ENCODE measurements at regions not wholly inside any gene's neighbourhood (a gene's known extent, or its start where the extent isn't known, plus 50 kb on each side); places are given as distances from the start of the nearest gene placed in this dataset.

GRCh38 chr2:107290041-107290440 is 404.1 kb upstream of the ST6GAL2 start:
- no peaks in the 10 kb centered on the region for H3K27me3 ChIP-seq (ENCODE audit: control insufficient read depth, insufficient read depth, low read length)
- H3K27ac ChIP-seq (ENCODE audit: low read depth, low read length), result no peak overlapping the region
- no CpG with 5 or more reads among the region's 3 CpGs for WGBS (ENCODE audit: insufficient coverage)
- H3K36me3 ChIP-seq (ENCODE audit: control insufficient read depth, insufficient read depth, low read length), result no peaks in the 10 kb centered on the region
- H3K4me3 ChIP-seq (ENCODE audit: low read depth, low read length), result no peak overlapping the region
- no peaks in the 10 kb centered on the region for H3K4me1 ChIP-seq (ENCODE audit: control insufficient read depth, insufficient read depth, low read length)
- no peaks in the 10 kb centered on the region for H3K9me3 ChIP-seq (ENCODE audit: control insufficient read depth, insufficient read depth, low read length)
- no peak for DNase-seq (ENCODE audit: low read depth in 4 of 6, low spot score in 6 of 6)

GRCh38 chr2:107303964-107304363 is 418.0 kb upstream of the ST6GAL2 start:
- no peaks in the 10 kb centered on the region for H3K36me3 ChIP-seq (ENCODE audit: control insufficient read depth, insufficient read depth, low read length)
- H3K9me3 ChIP-seq (ENCODE audit: control insufficient read depth, insufficient read depth, low read length), result no peaks in the 10 kb centered on the region
- no peaks in the 10 kb centered on the region for H3K27me3 ChIP-seq (ENCODE audit: control insufficient read depth, insufficient read depth, low read length)
- WGBS (ENCODE audit: insufficient coverage), result no CpG with 5 or more reads among the region's 2 CpGs
- no peak overlapping the region for H3K27ac ChIP-seq (ENCODE audit: low read depth, low read length)
- H3K4me1 ChIP-seq (ENCODE audit: control insufficient read depth, insufficient read depth, low read length), result no peaks in the 10 kb centered on the region
- no peak for DNase-seq (ENCODE audit: low read depth in 4 of 6, low spot score in 6 of 6)
- H3K4me3 ChIP-seq (ENCODE audit: low read depth, low read length), result no peak overlapping the region

- Histone ChIP-seq H3K9me3 (ENCODE audit: control insufficient read depth, insufficient read depth, low read length) (no peaks in the 10 kb centered on the region), H3K27me3 (ENCODE audit: control insufficient read depth, insufficient read depth, low read length) (no peaks in the 10 kb centered on the region), H3K27ac (ENCODE audit: low read depth, low read length) (no peak overlapping the region), H3K4me3 (ENCODE audit: low read depth, low read length) (no peak overlapping the region), H3K36me3 (ENCODE audit: control insufficient read depth, insufficient read depth, low read length) (no peaks in the 10 kb centered on the region), H3K4me1 (ENCODE audit: control insufficient read depth, insufficient read depth, low read length) (no peaks in the 10 kb centered on the region)
- WGBS (ENCODE audit: insufficient coverage), result 31% methylated on average over 3 of the region's 4 CpGs
- DNase-seq (ENCODE audit: low read depth in 4 of 6, low spot score in 6 of 6), result no peak
Measured at GRCh38 chr2:107305966-107306365, 420.0 kb upstream of the ST6GAL2 start.

GRCh38 chr2:107306881-107307280 is 420.9 kb upstream of the ST6GAL2 start:
- Histone ChIP-seq H3K4me1 (ENCODE audit: control insufficient read depth, insufficient read depth, low read length) (no peaks in the 10 kb centered on the region), H3K27me3 (ENCODE audit: control insufficient read depth, insufficient read depth, low read length) (no peaks in the 10 kb centered on the region), H3K9me3 (ENCODE audit: control insufficient read depth, insufficient read depth, low read length) (no peaks in the 10 kb centered on the region), H3K36me3 (ENCODE audit: control insufficient read depth, insufficient read depth, low read length) (no peaks in the 10 kb centered on the region), H3K4me3 (ENCODE audit: low read depth, low read length) (no peak overlapping the region), H3K27ac (ENCODE audit: low read depth, low read length) (no peak overlapping the region)
- WGBS (ENCODE audit: insufficient coverage), result no CpG with 5 or more reads among the region's 2 CpGs
- DNase-seq (ENCODE audit: low read depth in 4 of 6, low spot score in 6 of 6), result no peak

- peak in 1 of 6 donors; percentile 45 for DNase-seq (ENCODE audit: low read depth in 4 of 6, low spot score in 6 of 6)
- H3K27ac ChIP-seq (ENCODE audit: low read depth, low read length), result no peak overlapping the region
- WGBS (ENCODE audit: insufficient coverage), result no CpG with 5 or more reads among the region's 1 CpG
Measured at GRCh38 chr2:107308835-107309234, 422.9 kb upstream of the ST6GAL2 start.

GRCh38 chr2:107312240-107312639 is 426.3 kb upstream of the ST6GAL2 start:
- H3K4me1 ChIP-seq (ENCODE audit: control insufficient read depth, insufficient read depth, low read length), result no peaks in the 10 kb centered on the region

More at GRCh38 chr2:107308835-107309234, 422.9 kb upstream of the ST6GAL2 start:
- H3K36me3 ChIP-seq (ENCODE audit: control insufficient read depth, insufficient read depth, low read length), result no peaks in the 10 kb centered on the region
- no peaks in the 10 kb centered on the region for H3K9me3 ChIP-seq (ENCODE audit: control insufficient read depth, insufficient read depth, low read length)
- H3K4me3 ChIP-seq (ENCODE audit: low read depth, low read length), result no peak overlapping the region
- no peaks in the 10 kb centered on the region for H3K27me3 ChIP-seq (ENCODE audit: control insufficient read depth, insufficient read depth, low read length)
- no peaks in the 10 kb centered on the region for H3K4me1 ChIP-seq (ENCODE audit: control insufficient read depth, insufficient read depth, low read length)

GRCh38 chr2:107313316-107313715 is 427.3 kb upstream of the ST6GAL2 start:
- no peak overlapping the region for H3K27ac ChIP-seq (ENCODE audit: low read depth, low read length)
- H3K4me3 ChIP-seq (ENCODE audit: low read depth, low read length), result no peak overlapping the region
- no CpG with 5 or more reads among the region's 1 CpG for WGBS (ENCODE audit: insufficient coverage)
- H3K36me3 ChIP-seq (ENCODE audit: control insufficient read depth, insufficient read depth, low read length), result no peaks in the 10 kb centered on the region
- H3K9me3 ChIP-seq (ENCODE audit: control insufficient read depth, insufficient read depth, low read length), result no peaks in the 10 kb centered on the region
- no peaks in the 10 kb centered on the region for H3K4me1 ChIP-seq (ENCODE audit: control insufficient read depth, insufficient read depth, low read length)
- no peaks in the 10 kb centered on the region for H3K27me3 ChIP-seq (ENCODE audit: control insufficient read depth, insufficient read depth, low read length)
- no peak for DNase-seq (ENCODE audit: low read depth in 4 of 6, low spot score in 6 of 6)

More at GRCh38 chr2:107312240-107312639, 426.3 kb upstream of the ST6GAL2 start:
- H3K4me3 ChIP-seq (ENCODE audit: low read depth, low read length), result no peak overlapping the region
- no peak overlapping the region for H3K27ac ChIP-seq (ENCODE audit: low read depth, low read length)
- H3K9me3 ChIP-seq (ENCODE audit: control insufficient read depth, insufficient read depth, low read length), result no peaks in the 10 kb centered on the region
- no peaks in the 10 kb centered on the region for H3K36me3 ChIP-seq (ENCODE audit: control insufficient read depth, insufficient read depth, low read length)
- DNase-seq (ENCODE audit: low read depth in 4 of 6, low spot score in 6 of 6), result no peak
- no peaks in the 10 kb centered on the region for H3K27me3 ChIP-seq (ENCODE audit: control insufficient read depth, insufficient read depth, low read length)
- no CpG with 5 or more reads among the region's 4 CpGs for WGBS (ENCODE audit: insufficient coverage)

GRCh38 chr2:107320881-107321280 is 434.9 kb upstream of the ST6GAL2 start:
- no peak overlapping the region for H3K27ac ChIP-seq (ENCODE audit: low read depth, low read length)
- no peaks in the 10 kb centered on the region for H3K36me3 ChIP-seq (ENCODE audit: control insufficient read depth, insufficient read depth, low read length)
- H3K4me1 ChIP-seq (ENCODE audit: control insufficient read depth, insufficient read depth, low read length), result no peaks in the 10 kb centered on the region
- no peak overlapping the region for H3K4me3 ChIP-seq (ENCODE audit: low read depth, low read length)
- DNase-seq (ENCODE audit: low read depth in 4 of 6, low spot score in 6 of 6), result no peak
- no peaks in the 10 kb centered on the region for H3K27me3 ChIP-seq (ENCODE audit: control insufficient read depth, insufficient read depth, low read length)
- no peaks in the 10 kb centered on the region for H3K9me3 ChIP-seq (ENCODE audit: control insufficient read depth, insufficient read depth, low read length)
- WGBS (ENCODE audit: insufficient coverage), result no CpG with 5 or more reads among the region's 1 CpG

GRCh38 chr2:107322416-107322815 is 436.4 kb upstream of the ST6GAL2 start:
- DNase-seq (ENCODE audit: low read depth in 4 of 6, low spot score in 6 of 6), result no peak
- H3K27me3 ChIP-seq (ENCODE audit: control insufficient read depth, insufficient read depth, low read length), result no peaks in the 10 kb centered on the region
- no CpG with 5 or more reads among the region's 6 CpGs for WGBS (ENCODE audit: insufficient coverage)
- peaks cover 3% of the 10 kb centered on the region for H3K9me3 ChIP-seq (ENCODE audit: control insufficient read depth, insufficient read depth, low read length)
- H3K27ac ChIP-seq (ENCODE audit: low read depth, low read length), result no peak overlapping the region
- H3K4me3 ChIP-seq (ENCODE audit: low read depth, low read length), result no peak overlapping the region
- no peaks in the 10 kb centered on the region for H3K4me1 ChIP-seq (ENCODE audit: control insufficient read depth, insufficient read depth, low read length)
- no peaks in the 10 kb centered on the region for H3K36me3 ChIP-seq (ENCODE audit: control insufficient read depth, insufficient read depth, low read length)

GRCh38 chr2:107323946-107324565 is 438.1 kb upstream of the ST6GAL2 start:
- no peak for DNase-seq (ENCODE audit: low read depth in 4 of 6, low spot score in 6 of 6)
- Histone ChIP-seq H3K9me3 (ENCODE audit: control insufficient read depth, insufficient read depth, low read length) (peaks cover 3% of the 10 kb centered on the region), H3K36me3 (ENCODE audit: control insufficient read depth, insufficient read depth, low read length) (no peaks in the 10 kb centered on the region), H3K4me1 (ENCODE audit: control insufficient read depth, insufficient read depth, low read length) (no peaks in the 10 kb centered on the region), H3K4me3 (ENCODE audit: low read depth, low read length) (no peak overlapping the region), H3K27ac (ENCODE audit: low read depth, low read length) (no peak overlapping the region), H3K27me3 (ENCODE audit: control insufficient read depth, insufficient read depth, low read length) (no peaks in the 10 kb centered on the region)
- WGBS (ENCODE audit: insufficient coverage), result 90% methylated on average over 5 of the region's 8 CpGs
